Fibroblast of lung (primary cell): ENCODE measurements at regions not wholly inside any gene's neighbourhood (a gene's known extent, or its start where the extent isn't known, plus 50 kb on each side); places are given as distances from the start of the nearest gene placed in this dataset.
"Not testable (repeated sequence)": the region's sequence is repeated elsewhere in the genome, so short reads cannot be mapped to it uniquely, and the experiment has no call there.

ENCODE experiments used
- DNase-seq, 2 donors: peaks; one replicate each; pipeline versions ENCODE4 v3.0.0 to v3.0.0-alpha.2; 2010; ENCODE audit warnings: low read depth in 2 of 2
- H2AFZ ChIP-seq: 2 replicates; pipeline ENCODE4 v1.5.1; 2012; ENCODE audit warnings: low read length, control low read depth, inconsistent platforms
- H3K27ac ChIP-seq: 2 replicates; pipeline ENCODE4 v1.5.1; 2011; ENCODE audit warnings: low read length, control low read depth; ENCODE audit not compliant: insufficient read depth
- H3K27me3 ChIP-seq: 2 replicates; pipeline ENCODE4 v1.5.1; 2011; ENCODE audit warnings: mild to moderate bottlenecking, low read length; ENCODE audit not compliant: control insufficient read depth, insufficient read depth
- H3K36me3 ChIP-seq: 2 replicates; pipeline ENCODE4 v1.5.1; 2011; ENCODE audit warnings: low read length; ENCODE audit not compliant: control insufficient read depth, insufficient read depth
- H3K4me1 ChIP-seq: 2 replicates; pipeline ENCODE4 v1.5.1; 2011; ENCODE audit warnings: low read length; ENCODE audit not compliant: control insufficient read depth, insufficient read depth; ENCODE audit errors: extremely low read depth
- H3K4me2 ChIP-seq: 2 replicates; pipeline ENCODE4 v1.5.1; 2011; ENCODE audit warnings: low read length, control low read depth; ENCODE audit not compliant: insufficient read depth; ENCODE audit errors: extremely low read depth
- H3K4me3 ChIP-seq, 4 experiments: fragments of 200-600 bp in 1 of 4; sonication (generic) in 1 of 4; replicated peaks in 1 of 4; 2 replicates each; pipeline ENCODE4 v1.5.1; 2011 to 2016; ENCODE audit warnings: low read length in 4 of 4, low read depth in 3 of 4, mild to moderate bottlenecking in 3 of 4, control low read depth in 2 of 4, inconsistent platforms in 1 of 4, mixed read lengths in 1 of 4; ENCODE audit not compliant: insufficient read depth in 1 of 4; ENCODE audit errors: control extremely low read depth in 1 of 4
- H3K79me2 ChIP-seq: 2 replicates; pipeline ENCODE4 v1.5.1; 2012; ENCODE audit warnings: mild to moderate bottlenecking, low read length, inconsistent platforms; ENCODE audit not compliant: control insufficient read depth, insufficient read depth
- H3K9ac ChIP-seq: 2 replicates; pipeline ENCODE4 v1.5.1; 2011; ENCODE audit warnings: mild to moderate bottlenecking, low read length, control low read depth; ENCODE audit not compliant: insufficient read depth
- H3K9me3 ChIP-seq: 2 replicates; pipeline ENCODE4 v1.5.1; 2012; ENCODE audit warnings: low read depth, low read length; ENCODE audit not compliant: control insufficient read depth, insufficient read depth
- H4K20me1 ChIP-seq: 2 replicates; pipeline ENCODE4 v1.5.1; 2011; ENCODE audit warnings: low read length; ENCODE audit not compliant: control insufficient read depth, insufficient read depth; ENCODE audit errors: extremely low read depth
- EZH2 ChIP-seq: IDR thresholded peaks from 2 replicates; pipeline ENCODE4 v1.5.1; 2012; ENCODE audit warnings: low read length, control low read depth, mild to moderate bottlenecking; ENCODE audit errors: missing control alignments
- TF ChIP-seq, protein P1 (sequence below), 2 donors: IDR thresholded peaks in 1 of 2; conservative IDR thresholded peaks in 1 of 2; 1 replicate in 1 of 2; 2 replicates in 1 of 2; pipeline ENCODE4 v1.5.1; 2011 to 2012; ENCODE audit warnings: low read length in 2 of 2, control low read depth in 1 of 2, inconsistent platforms in 1 of 2, low read depth in 1 of 2, mild to moderate bottlenecking in 1 of 2

DNA sequence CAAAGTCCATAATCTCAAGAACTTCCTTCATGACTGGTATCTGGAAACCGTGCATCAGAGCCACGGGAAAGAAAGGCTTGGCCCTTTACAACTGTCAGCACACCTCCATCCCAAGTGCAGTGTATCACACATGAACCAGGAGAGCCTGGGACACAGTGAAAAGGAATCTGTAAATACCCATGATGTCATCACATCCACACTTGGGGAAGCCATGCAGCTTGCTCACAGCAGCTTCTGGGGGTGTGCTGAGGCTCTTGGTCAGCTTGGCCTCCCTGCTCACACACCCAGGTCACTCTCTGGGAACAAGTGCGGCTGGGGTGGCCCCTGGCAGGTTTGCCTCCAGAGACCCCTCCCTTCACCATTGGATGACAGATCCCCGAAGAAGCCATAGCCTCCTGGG, 51.6 kb upstream of the ASAH2B start:
- not testable (repeated sequence) for H3K79me2 ChIP-seq, H2AFZ ChIP-seq, DNase-seq, H3K9ac ChIP-seq, H3K27me3 ChIP-seq, H3K4me3 ChIP-seq, H3K27ac ChIP-seq, H3K4me1 ChIP-seq, H4K20me1 ChIP-seq, H3K4me2 ChIP-seq, H3K9me3 ChIP-seq, H3K36me3 ChIP-seq

GRCh38 chr10:50684365-50684764, 55.4 kb upstream of the ASAH2B start:
- not testable (repeated sequence) for H4K20me1 ChIP-seq, H3K27me3 ChIP-seq, H3K9ac ChIP-seq, H3K4me3 ChIP-seq, DNase-seq, H3K79me2 ChIP-seq, H2AFZ ChIP-seq, H3K27ac ChIP-seq, H3K4me1 ChIP-seq, H3K9me3 ChIP-seq, H3K4me2 ChIP-seq, H3K36me3 ChIP-seq

GRCh38 chr10:50683198-50683751, 56.5 kb upstream of the ASAH2B start:
- not testable (repeated sequence) for DNase-seq, H3K36me3 ChIP-seq, H4K20me1 ChIP-seq, H3K27me3 ChIP-seq, H2AFZ ChIP-seq, H3K4me1 ChIP-seq, H3K27ac ChIP-seq, H3K79me2 ChIP-seq, H3K9ac ChIP-seq, H3K4me3 ChIP-seq, H3K9me3 ChIP-seq, H3K4me2 ChIP-seq

DNA sequence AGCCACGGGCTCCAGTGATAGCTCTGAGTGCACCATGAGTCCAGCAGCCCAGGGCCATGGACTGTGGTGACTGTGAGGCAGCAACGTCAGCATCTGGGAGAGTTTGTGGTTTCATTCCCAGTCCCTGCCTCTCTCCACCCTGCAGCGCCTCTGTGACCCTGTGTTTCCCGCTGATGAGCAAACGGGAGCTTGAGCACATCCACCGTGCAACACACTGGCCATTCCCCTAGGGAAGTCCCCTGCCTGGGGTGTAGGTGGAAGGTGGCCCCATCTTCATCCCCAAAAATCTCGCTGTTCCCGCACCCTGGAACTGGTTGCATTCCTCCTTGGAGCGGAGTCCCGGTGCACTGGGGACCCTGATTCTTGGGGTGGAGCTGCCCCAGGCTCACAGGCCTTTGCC, 56.9 kb upstream of the SGMS1 start:
- H3K79me2 ChIP-seq, H3K27me3 ChIP-seq, H3K4me3 ChIP-seq, H3K4me1 ChIP-seq, H3K4me2 ChIP-seq, H3K36me3 ChIP-seq, H3K9me3 ChIP-seq, H3K9ac ChIP-seq, H3K27ac ChIP-seq, H4K20me1 ChIP-seq, H2AFZ ChIP-seq, DNase-seq: not testable (repeated sequence)

GRCh38 chr10:50679149-50679548, 55.4 kb upstream of the SGMS1 start:
- no peak overlapping the region for H3K9ac ChIP-seq
- H4K20me1 ChIP-seq = no peaks in the 10 kb centered on the region
- H3K4me1 ChIP-seq = no peaks in the 10 kb centered on the region
- no peak overlapping the region for H3K4me3 ChIP-seq
- no peak overlapping the region for H2AFZ ChIP-seq
- H3K79me2 ChIP-seq = no peaks in the 10 kb centered on the region
- TF ChIP-seq EZH2 = no peak
- TF ChIP-seq, protein P1, sequence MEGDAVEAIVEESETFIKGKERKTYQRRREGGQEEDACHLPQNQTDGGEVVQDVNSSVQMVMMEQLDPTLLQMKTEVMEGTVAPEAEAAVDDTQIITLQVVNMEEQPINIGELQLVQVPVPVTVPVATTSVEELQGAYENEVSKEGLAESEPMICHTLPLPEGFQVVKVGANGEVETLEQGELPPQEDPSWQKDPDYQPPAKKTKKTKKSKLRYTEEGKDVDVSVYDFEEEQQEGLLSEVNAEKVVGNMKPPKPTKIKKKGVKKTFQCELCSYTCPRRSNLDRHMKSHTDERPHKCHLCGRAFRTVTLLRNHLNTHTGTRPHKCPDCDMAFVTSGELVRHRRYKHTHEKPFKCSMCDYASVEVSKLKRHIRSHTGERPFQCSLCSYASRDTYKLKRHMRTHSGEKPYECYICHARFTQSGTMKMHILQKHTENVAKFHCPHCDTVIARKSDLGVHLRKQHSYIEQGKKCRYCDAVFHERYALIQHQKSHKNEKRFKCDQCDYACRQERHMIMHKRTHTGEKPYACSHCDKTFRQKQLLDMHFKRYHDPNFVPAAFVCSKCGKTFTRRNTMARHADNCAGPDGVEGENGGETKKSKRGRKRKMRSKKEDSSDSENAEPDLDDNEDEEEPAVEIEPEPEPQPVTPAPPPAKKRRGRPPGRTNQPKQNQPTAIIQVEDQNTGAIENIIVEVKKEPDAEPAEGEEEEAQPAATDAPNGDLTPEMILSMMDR (conservative IDR thresholded peaks at IDR 0.05 in 1 of 2, IDR thresholded peaks at IDR 0.05 in 1 of 2; ENCODE audit: low read depth in 1 of 2, low read length in 2 of 2) = no peak
- DNase-seq = no peak
- H3K4me2 ChIP-seq = no peak overlapping the region
- no peaks in the 10 kb centered on the region for H3K9me3 ChIP-seq
- no peaks in the 10 kb centered on the region for H3K27me3 ChIP-seq
- H3K36me3 ChIP-seq = no peaks in the 10 kb centered on the region
- no peak overlapping the region for H3K27ac ChIP-seq

- H3K27ac ChIP-seq, DNase-seq, H3K9ac ChIP-seq, H3K27me3 ChIP-seq, H3K9me3 ChIP-seq, H2AFZ ChIP-seq, H3K79me2 ChIP-seq, H3K4me3 ChIP-seq, H3K4me1 ChIP-seq, H3K4me2 ChIP-seq, H3K36me3 ChIP-seq, H4K20me1 ChIP-seq: not testable (repeated sequence)
Measured at GRCh38 chr10:50675555-50675954, 51.8 kb upstream of the SGMS1 start.
